OCI-LY1 (cell line): ENCODE measurements at regions not wholly inside any gene's neighbourhood (a gene's known extent, or its start where the extent isn't known, plus 50 kb on each side); places are given as distances from the start of the nearest gene placed in this dataset.

ENCODE experiments used
- H2AFZ ChIP-seq: fragments of 200-600 bp; sonication (generic), shearing (Covaris generic); 2 replicates; pipeline ENCODE4 v1.6.0; 2014; ENCODE audit warnings: antibody characterized with exemption, mild to moderate bottlenecking, low read length
- H3F3A ChIP-seq: fragments of 200-600 bp; sonication (generic), shearing (Covaris generic); 2 replicates; pipeline ENCODE4 v1.6.0; 2014; ENCODE audit warnings: mild to moderate bottlenecking, antibody characterized with exemption, low read length, moderate library complexity; ENCODE audit not compliant: insufficient read depth
- H3K27ac ChIP-seq: fragments of 200-600 bp; sonication (generic); 2 replicates; pipeline ENCODE4 v1.5.1; 2014; ENCODE audit warnings: low read length, mixed run types, mild to moderate bottlenecking, low read depth; ENCODE audit not compliant: poor library complexity, severe bottlenecking
- H3K27me3 ChIP-seq: fragments of 200-600 bp; sonication (generic); 2 replicates; pipeline ENCODE4 v1.6.0; 2014; ENCODE audit warnings: antibody characterized with exemption, mild to moderate bottlenecking, low read length, moderate library complexity; ENCODE audit not compliant: insufficient read depth
- H3K36me3 ChIP-seq: fragments of 200-600 bp; sonication (generic); 2 replicates; pipeline ENCODE4 v1.6.1; 2014; ENCODE audit warnings: mild to moderate bottlenecking, antibody characterized with exemption, low read length, moderate library complexity, mixed read lengths; ENCODE audit not compliant: insufficient read depth
- H3K4me1 ChIP-seq: fragments of 200-600 bp; sonication (generic); 2 replicates; pipeline ENCODE4 v1.5.1; 2014; ENCODE audit warnings: mild to moderate bottlenecking, low read length, moderate library complexity; ENCODE audit not compliant: insufficient read depth, severe bottlenecking
- H3K4me2 ChIP-seq: fragments of 200-600 bp; sonication (generic), shearing (Covaris generic); 2 replicates; pipeline ENCODE4 v1.6.1; 2014; ENCODE audit warnings: low read length
- H3K4me3 ChIP-seq: fragments of 200-600 bp; sonication (generic); 2 replicates; pipeline ENCODE4 v1.5.1; 2014; ENCODE audit warnings: low read length, low read depth, mild to moderate bottlenecking, mixed read lengths; ENCODE audit not compliant: poor library complexity, severe bottlenecking
- H3K79me2 ChIP-seq: fragments of 200-600 bp; shearing (Covaris generic); 2 replicates; pipeline ENCODE4 v1.6.1; 2016; ENCODE audit warnings: mixed run types, low read length, mixed read lengths; ENCODE audit not compliant: insufficient read depth
- H3K9ac ChIP-seq: fragments of 200-600 bp; sonication (generic), shearing (Covaris generic); 2 replicates; pipeline ENCODE4 v1.6.1; 2014; ENCODE audit warnings: mild to moderate bottlenecking, low read length, mixed read lengths
- H3K9me2 ChIP-seq: fragments of 200-600 bp; sonication (generic), shearing (Covaris generic); 2 replicates; pipeline ENCODE4 v1.6.1; 2014; ENCODE audit warnings: low read depth, mild to moderate bottlenecking, low read length, mixed read lengths
- H3K9me3 ChIP-seq: fragments of 200-600 bp; shearing (Covaris generic); 2 replicates; pipeline ENCODE4 v1.6.1; 2014; ENCODE audit warnings: low read length, mixed read lengths
- H4K20me1 ChIP-seq: fragments of 200-600 bp; sonication (generic), shearing (Covaris generic); 2 replicates; pipeline ENCODE4 v1.6.0; 2016; ENCODE audit warnings: mild to moderate bottlenecking, low read length; ENCODE audit not compliant: insufficient read depth
- CTCF ChIP-seq: fragments of 200-600 bp; sonication (generic), shearing (Covaris generic); IDR thresholded peaks from 2 replicates; pipeline ENCODE4 v1.5.1; 2017; ENCODE audit warnings: mild to moderate bottlenecking, antibody characterized with exemption, low read length, moderate library complexity, mixed read lengths
- EZH2 ChIP-seq: fragments of 200-600 bp; sonication (generic), shearing (Covaris generic); IDR thresholded peaks from 2 replicates; pipeline ENCODE4 v1.8.0; 2017; ENCODE audit warnings: borderline replicate concordance, mixed run types, mild to moderate bottlenecking, antibody characterized with exemption, low read length, moderate library complexity, mixed read lengths

- no peaks in the 10 kb centered on the region for H3K27me3 ChIP-seq
- H3K79me2 ChIP-seq = no peaks in the 10 kb centered on the region
- H3K36me3 ChIP-seq = no peaks in the 10 kb centered on the region
- no peak overlapping the region for H2AFZ ChIP-seq
- no peak overlapping the region for H3K27ac ChIP-seq
- TF ChIP-seq CTCF (no peak), EZH2 (no peak)
- H3K9ac ChIP-seq = no peak overlapping the region
- H3K4me1 ChIP-seq = no peaks in the 10 kb centered on the region
- no peaks in the 10 kb centered on the region for H3F3A ChIP-seq
- no peaks in the 10 kb centered on the region for H3K9me2 ChIP-seq
- no peaks in the 10 kb centered on the region for H3K9me3 ChIP-seq
- no peak overlapping the region for H3K4me2 ChIP-seq
- no peak overlapping the region for H3K4me3 ChIP-seq
- no peaks in the 10 kb centered on the region for H4K20me1 ChIP-seq
Measured at GRCh38 chr7:20466543-20467021, 135.9 kb downstream of the ITGB8 start.

- no peaks in the 10 kb centered on the region for H3K36me3 ChIP-seq
- no peaks in the 10 kb centered on the region for H4K20me1 ChIP-seq
- no peaks in the 10 kb centered on the region for H3K9me3 ChIP-seq
- no peaks in the 10 kb centered on the region for H3K9me2 ChIP-seq
- no peak overlapping the region for H3K4me3 ChIP-seq
- H3K9ac ChIP-seq = no peak overlapping the region
- H3K79me2 ChIP-seq = no peaks in the 10 kb centered on the region
- H3K4me2 ChIP-seq = no peak overlapping the region
- no peak for TF ChIP-seq EZH2
- no peak for TF ChIP-seq CTCF
- H3F3A ChIP-seq = no peaks in the 10 kb centered on the region
- H3K4me1 ChIP-seq = no peaks in the 10 kb centered on the region
- H3K27ac ChIP-seq = no peak overlapping the region
- no peak overlapping the region for H2AFZ ChIP-seq
- no peaks in the 10 kb centered on the region for H3K27me3 ChIP-seq
Measured at GRCh38 chr7:20470082-20470481, 139.4 kb downstream of the ITGB8 start.

- Histone ChIP-seq H3K4me3 (no peak overlapping the region), H3K36me3 (no peaks in the 10 kb centered on the region), H4K20me1 (no peaks in the 10 kb centered on the region), H3F3A (no peaks in the 10 kb centered on the region), H3K9ac (no peak overlapping the region), H3K27me3 (no peaks in the 10 kb centered on the region), H2AFZ (no peak overlapping the region), H3K4me2 (no peak overlapping the region), H3K9me3 (no peaks in the 10 kb centered on the region), H3K27ac (no peak overlapping the region), H3K79me2 (no peaks in the 10 kb centered on the region), H3K4me1 (no peaks in the 10 kb centered on the region), H3K9me2 (no peaks in the 10 kb centered on the region)
- TF ChIP-seq CTCF (no peak), EZH2 (no peak)
Measured at GRCh38 chr7:20470726-20471125, 140.0 kb downstream of the ITGB8 start.
